ENCODE measurements at regions not wholly inside any gene's neighbourhood (a gene's known extent, or its start where the extent isn't known, plus 50 kb on each side); places are given as distances from the start of the nearest gene placed in this dataset.
"Not testable (repeated sequence)": the region's sequence is repeated elsewhere in the genome, so short reads cannot be mapped to it uniquely, and the experiment has no call there.

DNA sequence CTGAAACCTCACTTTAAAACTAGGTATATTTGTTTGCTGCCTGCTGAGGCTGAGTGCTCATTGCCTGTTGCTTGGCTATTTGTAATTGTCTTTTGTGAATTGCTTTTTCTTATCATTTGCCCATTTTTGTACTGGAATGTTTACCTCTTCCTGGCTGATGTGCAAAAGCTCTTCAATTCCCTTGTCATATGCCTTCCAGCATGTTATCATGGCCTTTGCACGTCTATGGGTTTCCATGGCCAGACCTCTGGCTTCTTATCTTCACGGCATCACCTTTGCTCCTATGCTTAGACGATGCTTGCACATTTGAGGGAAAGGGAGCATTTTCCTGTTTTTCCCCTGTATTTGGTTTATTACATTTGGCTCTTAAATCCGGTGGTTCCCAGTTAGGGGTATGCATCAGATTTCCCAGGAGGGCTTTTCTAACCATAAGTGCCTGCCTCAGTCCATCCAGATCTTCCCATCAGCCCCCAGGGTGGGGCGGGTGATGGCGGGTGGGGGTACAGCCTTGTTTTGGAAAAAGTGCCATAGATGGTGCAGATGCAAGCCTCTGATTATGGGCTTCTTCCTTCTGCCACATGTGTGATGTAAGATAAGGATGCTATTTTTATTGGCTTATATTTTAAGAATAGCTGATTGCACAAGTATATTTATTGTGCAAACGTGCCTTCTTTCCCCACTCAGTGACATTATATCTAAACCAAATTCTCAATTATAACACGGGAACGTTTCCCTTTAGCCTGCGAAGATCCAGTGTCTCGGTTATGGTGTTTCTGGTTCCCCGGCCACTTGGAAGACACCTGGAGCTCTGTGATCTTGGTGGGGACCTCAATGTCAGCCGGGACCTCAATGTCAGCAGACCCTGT is 70.6 kb upstream of the SEPTIN5 start:
- no peak for DNase-seq

DNA sequence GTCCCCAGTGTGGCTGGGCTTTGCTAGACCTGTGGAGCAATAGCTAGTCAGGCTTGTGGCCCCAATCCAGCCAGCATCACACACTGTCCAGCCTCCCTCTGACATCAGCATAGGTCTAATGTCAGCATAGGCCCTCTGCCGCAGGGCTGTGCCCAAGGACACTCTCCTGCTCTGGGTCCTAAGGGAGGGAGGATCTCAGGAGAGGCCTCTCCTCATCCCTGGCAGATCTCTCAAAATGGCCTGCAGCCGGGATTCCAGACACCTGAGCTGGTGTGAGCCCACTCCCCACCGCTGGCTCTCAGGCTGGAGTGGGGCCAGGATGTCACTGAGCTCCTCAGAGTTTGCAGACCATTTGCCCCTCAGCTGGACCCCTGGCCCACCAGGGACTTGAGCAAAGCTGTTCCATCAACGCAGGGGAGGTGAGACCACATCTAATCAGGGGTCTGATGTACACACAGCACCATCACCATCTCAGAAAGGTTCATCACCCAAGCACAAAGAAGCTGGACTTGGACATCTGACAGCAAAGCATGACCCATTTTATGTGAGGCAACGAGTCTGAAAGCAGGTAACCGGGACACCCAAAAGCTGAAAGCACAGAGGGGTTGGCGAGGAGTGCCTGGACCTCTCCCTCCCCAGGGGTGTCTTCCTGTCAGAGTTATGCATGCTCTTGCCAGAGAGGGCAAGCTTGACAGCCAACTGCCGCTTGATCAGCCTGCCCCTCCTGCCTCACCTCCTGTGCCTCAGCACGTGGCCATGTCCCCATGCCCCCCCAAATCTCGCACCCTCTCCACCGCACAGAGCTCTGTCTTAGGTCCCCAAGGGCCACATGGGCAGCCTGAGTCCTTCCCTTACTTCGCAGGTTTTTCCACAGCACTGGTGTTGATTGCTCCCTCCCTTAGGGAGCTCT is 69.7 kb upstream of the SEPTIN5 start:
- no peak for DNase-seq

DNA sequence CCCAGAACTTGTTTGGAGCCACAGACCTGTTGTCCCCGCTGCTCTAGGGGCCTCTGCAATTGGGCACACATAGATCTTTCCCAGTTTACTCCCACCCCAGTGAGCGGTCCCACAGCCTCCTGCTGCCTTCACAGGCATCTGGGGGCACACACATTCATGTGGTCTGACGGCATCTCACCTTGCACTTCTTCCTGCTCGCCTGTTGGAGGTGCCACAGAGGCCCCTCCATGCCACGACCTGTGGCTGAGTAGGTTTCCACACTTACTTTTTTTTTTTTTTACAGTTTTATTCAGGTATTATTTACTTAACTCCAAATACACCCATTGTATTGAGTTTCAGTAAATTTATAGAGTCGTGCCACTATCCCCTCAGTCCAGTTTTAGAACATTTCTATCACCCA is 68.9 kb upstream of the SEPTIN5 start:
- no peak for DNase-seq

DNA sequence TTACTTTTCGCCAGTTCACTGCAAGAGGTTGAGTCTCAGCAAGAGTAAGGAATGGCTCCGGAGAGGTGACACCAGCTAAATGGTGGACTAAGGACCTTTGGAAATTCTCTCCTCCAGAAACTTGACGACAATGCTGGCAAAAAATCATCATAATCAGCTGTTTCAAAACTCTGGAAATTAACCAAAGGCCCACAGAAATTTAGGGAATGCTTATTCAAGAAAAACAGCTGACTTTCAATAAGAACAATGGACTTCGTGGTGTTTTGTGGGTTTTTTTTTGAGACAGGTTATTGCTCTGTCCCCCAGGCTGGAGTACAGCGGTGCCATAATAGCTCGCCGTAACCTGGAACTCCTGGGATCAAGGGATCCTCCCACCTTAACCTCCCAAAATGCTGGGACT is 68.4 kb upstream of the SEPTIN5 start:
- no peak for DNase-seq

DNA sequence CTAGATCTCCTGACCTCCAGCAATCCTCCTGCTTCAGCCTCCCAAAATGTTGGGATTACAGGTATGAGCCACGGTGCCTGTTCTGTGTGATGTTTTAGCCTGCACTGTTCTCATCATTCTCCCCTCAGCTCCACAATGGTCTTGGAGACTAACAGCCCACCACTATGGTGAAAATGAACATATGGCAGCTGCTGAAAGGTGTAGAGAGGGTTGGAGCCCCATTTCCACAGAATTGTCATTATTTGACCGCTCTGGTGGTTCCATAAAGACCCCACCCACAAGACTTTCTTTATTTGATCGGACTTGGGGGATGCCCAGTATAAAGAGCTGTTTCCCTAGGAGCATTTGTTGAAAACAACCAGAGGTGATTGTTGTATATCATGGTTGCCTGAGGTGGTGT is 67.9 kb upstream of the SEPTIN5 start:
- no peak for DNase-seq

DNA sequence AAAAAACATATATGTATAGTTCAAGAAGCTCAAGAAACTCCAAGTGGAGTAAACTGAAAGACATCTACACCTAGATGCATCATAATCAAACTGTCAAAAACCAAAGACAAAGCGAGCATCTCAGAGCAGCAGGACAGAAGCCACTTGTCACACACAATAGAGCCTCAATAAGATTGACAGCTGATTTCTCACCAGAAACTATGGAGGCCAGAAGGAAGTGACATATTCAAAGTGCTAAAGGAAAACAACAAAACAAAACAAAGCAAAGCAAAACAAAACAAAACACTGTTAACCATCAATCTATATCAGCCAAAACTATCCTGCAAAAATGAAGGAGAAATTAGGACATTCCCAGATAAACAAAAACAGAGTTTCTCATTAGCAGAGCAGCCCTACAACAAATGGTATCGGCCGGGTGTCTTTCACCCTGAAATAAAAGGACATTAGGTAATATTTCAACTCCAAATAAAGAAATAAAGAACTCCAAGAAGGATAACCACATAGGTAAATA is 65.8 kb upstream of the SEPTIN5 start:
- DNase-seq, result no peak

DNA sequence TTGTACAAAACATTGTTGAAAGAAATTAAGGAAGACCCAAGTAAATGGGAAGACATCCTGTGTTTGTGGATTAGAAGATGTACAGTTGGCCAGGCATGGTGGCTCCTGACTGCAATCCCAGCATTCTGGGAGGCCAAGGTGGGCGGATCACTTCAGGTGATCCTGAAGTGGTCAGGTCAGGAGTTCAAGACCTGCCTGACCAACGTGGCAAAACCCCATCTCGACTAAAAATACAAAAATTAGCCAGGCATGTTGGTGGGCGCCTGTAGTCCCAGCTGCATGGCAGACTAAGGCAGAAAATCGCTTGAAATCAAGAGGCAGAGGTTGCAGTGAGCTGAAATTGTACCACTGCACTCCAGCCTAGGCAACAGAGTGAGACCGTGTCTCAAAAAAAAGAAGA is 62.0 kb upstream of the SEPTIN5 start:
- no peak for DNase-seq

DNA sequence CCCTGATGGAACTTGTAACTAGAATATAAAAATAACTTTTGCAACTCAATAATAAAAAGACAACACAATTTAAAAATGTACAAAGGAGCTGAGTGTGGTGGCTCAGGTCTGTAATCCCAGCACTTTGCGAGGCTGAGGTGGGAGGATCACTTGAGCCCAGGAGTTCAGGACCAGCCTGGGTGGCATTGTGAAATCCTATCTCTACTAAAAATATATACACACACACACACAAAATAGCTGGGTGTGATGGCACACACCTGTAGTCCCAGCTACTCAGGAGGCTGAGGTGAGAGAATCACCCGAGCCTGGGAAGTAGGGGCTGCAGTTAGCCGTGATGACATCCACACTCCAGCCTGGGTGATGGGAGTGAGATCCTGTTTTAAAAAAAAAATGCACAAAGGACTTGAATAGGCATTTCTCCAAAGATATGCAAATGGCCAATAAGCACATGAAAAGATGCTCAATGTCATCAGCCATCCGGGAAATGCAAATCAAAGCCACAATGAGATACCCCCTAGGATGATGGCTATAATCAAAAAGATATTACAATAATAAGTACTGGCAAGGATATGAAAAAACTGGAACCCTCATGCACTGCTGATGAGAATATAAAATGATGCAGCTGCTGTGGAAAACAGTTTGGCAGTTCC is 59.8 kb upstream of the SEPTIN5 start:
- no peak for DNase-seq

DNA sequence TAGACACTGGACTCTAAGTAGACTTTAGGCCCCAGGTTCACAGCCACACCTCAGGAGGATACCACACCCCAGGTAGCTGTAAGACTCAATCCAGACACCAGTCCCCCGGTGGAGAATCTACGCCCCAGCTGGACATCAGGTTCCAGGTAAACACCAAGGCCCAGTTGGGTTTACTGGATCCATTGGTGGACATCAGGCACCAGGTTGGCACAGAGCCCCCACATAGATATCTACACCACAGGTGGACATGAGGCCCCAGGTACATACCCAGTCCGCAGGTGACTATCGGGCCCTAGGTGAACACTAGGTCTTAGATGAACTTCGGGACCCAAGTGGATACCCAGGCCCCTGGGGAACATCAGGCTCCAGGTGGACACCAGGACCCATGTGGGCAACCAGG is 58.9 kb upstream of the SEPTIN5 start:
- no peak for DNase-seq

DNA sequence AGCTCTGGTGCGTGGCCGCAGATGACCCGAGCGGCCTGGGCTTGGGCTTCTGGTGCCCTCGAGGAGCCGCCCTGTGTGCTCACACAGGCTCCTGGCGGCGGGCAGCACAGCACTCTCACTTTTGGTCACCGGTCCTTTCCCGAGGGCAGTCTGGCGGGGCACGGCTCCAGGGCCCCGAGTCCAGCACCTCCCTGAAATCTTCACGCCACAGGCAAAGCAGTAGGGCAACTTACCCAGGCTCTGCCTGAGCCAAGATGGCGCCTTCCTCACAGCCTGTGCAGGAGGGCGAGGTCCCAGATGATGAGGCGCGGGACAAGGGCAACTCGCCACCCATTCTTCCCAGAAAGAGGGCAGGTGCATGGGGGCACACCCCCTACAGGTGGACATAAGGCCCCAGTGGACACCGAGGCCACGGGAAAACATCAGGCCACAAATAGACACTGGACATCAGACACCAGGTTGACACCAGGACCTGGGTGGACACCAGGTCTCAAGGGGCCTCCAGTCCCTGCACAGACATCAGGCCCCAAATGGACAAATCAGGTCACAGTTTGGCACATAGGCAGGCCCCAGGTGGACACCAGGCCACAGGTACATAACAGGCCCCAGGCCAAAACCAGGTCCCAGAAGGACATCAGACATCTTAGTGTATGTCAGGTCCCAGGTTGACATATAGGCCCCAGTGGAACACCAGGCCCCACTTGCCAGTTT is 57.6 kb upstream of the SEPTIN5 start:
- DNase-seq, result no peak

DNA sequence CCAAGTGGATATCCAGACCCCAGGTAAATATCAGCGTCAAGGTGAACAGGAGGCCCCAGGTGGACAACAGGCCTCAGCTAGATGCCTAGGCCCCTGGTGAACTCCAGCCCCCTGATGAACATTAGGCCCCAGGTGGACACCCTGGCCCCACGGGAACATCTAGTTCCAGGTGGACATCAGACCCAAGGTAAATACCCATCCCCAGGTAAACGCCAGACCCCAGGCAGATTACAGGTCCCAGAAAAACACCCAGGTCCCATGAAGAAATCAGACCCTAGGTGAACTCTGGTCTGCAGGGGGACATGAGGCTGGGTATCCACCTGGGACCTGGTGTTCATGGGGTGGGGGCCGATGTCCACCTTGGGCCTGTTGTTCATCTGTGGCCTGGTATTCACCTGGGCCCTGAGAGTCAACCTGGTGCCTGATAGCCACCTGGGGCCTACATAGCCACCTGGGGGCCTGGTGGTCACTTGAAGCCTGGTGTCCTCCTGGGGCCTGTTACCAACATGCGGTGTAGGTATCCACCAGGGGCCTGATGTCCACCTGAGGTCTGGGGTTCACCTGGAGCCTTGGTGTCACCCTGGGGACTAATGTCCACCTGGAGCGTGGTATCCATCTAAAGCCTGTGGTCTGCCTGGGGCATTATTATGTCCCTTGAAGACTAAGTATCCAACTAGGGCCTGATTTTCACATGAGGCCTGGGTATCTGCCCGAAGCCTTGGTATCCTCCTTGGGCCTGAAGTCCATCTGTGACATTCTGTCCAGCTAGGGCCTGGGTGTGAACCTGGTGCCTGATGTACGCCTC is 56.8 kb upstream of the SEPTIN5 start:
- DNase-seq, result no peak

DNA sequence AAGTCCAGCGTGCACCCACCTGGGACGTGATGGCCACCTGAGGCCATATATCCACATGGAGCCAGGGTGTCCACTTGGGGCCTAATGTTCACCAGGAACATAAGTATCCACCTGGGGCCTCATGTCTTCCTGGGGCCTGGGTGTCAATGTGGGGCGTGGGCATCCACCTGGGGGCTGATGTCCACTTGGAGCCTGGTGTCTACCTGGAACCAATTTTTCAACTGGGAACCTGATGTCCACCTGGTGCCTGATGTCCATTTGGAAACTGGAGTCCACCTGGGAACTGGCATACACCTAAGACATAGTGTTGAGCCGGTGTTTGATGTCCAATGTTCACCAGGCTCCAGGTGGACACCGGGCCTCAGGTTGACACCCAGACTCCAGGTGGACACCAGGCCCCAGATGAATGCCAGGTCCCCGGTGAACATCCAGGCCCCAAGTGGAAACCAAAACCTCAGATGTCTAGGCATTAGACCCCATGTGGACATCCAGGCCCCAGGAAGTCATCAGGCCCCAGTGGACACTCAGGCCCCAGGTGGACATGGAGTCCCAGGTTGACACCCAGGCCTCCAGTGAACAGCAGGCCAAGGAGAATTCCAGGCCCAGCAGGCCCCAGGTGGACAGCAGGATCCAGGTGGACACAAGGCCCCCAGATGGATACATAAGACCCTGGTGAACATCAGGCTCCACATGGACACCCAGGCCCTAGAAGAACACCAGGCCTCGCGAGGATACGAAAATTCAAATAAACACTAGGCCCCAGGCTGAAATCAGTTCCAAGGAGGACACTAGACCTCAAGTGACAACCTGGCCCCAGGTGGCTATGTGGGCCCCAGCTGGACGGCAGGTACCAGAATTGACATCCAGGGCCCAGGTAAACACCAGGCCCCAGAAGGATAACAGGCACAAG is 56.0 kb upstream of the SEPTIN5 start:
- DNase-seq, result no peak

DNA sequence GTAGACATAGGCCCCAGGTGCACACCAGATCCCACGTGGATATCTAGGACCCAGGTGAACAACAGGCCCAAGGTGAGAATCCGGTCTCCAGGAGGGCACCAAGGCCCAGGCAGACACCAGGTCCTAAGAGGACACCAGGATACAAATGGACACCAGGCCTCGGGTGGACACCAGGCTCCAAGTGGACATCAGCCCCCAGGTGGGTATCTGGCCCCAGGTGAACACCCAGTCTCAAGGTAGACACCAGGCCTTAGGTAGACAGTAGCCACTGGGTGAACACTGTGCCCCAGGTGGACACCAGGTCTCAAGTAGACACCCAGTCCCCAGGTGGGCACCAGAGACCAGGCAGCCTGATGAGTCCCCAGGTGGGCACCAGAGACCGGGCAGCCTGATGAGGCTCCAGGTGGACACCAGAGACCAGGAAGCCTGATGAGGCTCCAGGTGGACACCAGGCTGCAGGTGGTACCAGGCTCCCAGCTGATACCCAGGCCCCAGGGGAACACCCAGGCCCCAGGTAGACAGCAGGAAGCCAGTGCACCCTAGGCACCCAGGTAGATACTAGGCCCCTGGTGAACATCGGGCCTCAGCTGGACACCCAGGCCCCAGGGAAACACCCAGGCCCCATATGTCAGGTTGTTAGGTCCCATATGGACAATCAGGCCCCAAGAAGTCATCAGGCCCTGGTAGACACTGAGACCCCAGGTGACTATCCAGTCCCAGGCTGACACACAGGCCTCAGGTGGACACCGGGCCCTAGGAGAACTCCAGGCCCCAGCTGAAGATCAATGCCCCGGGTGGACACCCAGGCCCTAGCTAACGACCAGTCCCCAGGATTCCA is 55.1 kb upstream of the SEPTIN5 start:
- DNase-seq, result no peak

DNA sequence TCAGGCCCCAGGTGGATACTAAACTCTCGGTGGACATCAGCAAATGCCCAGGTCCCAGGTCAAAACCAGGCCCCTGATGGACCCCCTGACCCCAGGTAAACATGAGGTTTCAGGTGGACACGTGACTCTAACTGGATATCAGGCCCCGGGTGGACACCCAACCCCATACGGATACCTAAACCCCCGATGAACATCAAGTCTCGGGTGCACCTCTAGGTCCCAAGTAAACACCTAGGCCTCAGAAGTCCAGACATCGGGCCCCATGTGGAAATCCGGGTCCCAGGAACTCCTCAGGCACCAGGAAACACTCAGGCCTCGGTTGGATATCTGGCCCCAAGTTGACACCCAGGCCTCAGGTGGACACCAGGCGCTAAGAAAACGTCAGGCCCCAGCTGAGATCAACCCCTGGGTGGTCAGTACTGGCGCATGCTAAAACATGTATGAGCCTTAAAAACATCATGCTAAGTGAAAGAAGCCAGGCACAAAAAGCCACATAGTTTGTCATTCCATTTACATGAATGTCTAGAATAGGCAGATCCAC is 54.4 kb upstream of the SEPTIN5 start:
- DNase-seq, result no peak

DNA sequence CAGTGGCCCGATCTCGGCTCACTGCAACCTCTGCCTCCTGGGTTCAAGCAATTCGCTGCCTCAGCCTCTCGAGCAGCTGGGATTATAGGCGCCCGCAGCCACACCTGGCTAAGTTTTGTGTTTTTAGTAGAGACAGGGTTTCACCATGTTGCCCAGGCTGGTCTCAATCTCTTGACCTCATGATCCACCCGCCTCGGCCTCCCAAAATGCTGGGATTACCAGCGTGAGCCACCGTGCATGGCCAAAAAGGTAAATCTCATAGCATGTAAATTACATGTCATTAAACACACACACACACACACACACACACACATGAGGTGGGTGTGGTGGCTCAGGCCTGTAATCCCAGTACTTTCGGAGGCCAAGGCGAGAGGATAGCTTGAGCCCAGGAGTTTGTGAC is 53.7 kb upstream of the SEPTIN5 start:
- not testable (repeated sequence) for DNase-seq

DNA sequence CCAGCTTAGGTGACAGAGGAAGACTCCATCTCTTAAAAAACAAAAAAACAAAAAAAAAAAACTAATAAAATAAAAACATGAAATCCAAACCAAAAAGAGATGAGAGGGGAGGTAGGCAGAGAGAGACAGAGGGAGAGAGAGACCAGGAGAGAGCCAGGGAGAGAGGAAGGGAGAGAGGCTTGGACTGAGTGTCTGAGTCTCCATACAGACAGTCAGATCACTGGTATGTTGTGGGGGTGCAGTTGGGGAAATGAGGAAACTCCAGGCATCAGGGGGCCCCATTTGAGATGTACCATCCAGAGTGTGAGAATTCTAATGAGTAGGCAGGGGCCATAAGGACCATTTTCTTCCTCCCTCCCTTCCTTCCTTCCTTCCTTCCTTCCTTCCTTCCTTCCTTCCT is 53.1 kb upstream of the SEPTIN5 start:
- no peak for DNase-seq

DNA sequence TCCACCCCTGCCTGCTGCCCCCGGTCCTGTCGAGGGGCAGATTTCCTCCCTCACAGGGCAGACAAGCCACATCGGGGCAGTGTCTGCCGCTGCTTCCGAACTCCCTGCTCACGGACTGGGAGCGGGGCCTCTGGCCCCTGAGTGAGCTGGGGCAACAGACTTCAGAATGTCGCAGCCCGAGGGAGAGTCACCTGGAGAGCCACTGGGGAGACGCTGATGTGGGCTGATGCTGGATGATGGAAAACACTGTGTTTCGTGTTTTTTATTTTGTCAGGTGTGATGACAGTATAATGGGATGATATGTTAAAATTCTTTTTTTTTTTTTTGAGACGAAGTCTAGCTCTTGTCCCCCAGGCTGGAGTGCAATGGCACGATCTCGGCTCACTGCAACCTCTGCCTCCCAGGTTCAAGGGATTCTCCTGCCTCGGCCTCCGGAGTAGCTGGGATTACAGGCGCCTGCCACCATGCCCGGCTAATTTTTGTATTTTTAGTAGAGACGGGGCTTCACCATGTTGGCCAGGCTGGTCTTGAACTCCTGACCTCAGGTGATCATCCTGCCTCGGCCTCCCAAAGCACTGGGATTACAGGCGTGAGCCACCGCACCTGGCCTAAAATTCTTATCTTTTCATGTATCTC is 52.1 kb upstream of the SEPTIN5 start:
- DNase-seq, result not testable (repeated sequence)

DNA sequence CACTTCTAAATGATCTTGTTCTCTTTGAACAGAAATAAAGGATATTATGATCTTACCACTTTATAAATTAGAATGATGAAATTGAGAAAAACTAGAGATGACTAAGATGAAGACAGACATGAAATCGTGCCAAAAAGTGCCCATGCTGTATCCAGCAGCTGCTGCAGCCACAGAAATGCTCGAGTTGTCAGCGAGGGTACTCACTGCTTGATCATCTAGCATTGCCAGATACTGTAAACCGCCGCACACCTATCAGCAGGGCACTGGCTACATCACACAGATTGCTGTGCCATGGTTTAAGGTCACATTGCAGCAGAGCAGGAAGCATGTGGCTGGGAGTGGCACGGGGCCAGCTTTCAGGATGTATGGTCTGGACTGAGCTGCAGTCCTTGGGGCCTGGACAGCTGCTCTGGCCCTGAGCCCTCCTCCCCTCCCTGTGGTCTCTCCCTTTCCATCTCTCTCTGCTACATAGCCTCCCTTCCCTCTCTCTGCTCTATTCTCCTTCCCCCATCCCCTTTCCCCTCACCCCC is 51.0 kb upstream of the SEPTIN5 start:
- no peak for DNase-seq
